ENCODE measurements at regions not wholly inside any gene's neighbourhood (a gene's known extent, or its start where the extent isn't known, plus 50 kb on each side); places are given as distances from the start of the nearest gene placed in this dataset.

GRCh38 chr11:40062616-40063015 is 1396.8 kb downstream of the LRRC4C start:
- DNase-seq (ENCODE audit: low spot score), result no peak
- no peak for FAIRE-seq

GRCh38 chr11:40061221-40061620 is 1398.2 kb downstream of the LRRC4C start:
- no peak for FAIRE-seq
- no peak for DNase-seq (ENCODE audit: low spot score)

- no peak for FAIRE-seq
- no peak for DNase-seq (ENCODE audit: low spot score)
Observed at GRCh38 chr11:40054631-40055030, 1404.8 kb downstream of the LRRC4C start.

- FAIRE-seq (no peak), DNase-seq (ENCODE audit: low spot score) (no peak)
Observed at GRCh38 chr11:40045312-40045711, 1414.1 kb downstream of the LRRC4C start.

GRCh38 chr11:40037005-40037404 is 1422.4 kb downstream of the LRRC4C start:
- FAIRE-seq (no peak), DNase-seq (ENCODE audit: low spot score) (no peak)

GRCh38 chr11:40032331-40032730 is 1427.1 kb downstream of the LRRC4C start:
- FAIRE-seq (no peak), DNase-seq (ENCODE audit: low spot score) (no peak)

GRCh38 chr11:40030867-40031266 is 1428.6 kb downstream of the LRRC4C start:
- DNase-seq (ENCODE audit: low spot score) (no peak), FAIRE-seq (no peak)

GRCh38 chr11:40029391-40029790 is 1430.1 kb downstream of the LRRC4C start:
- FAIRE-seq, result no peak
- no peak for DNase-seq (ENCODE audit: low spot score)

GRCh38 chr11:40027720-40028119 is 1431.7 kb downstream of the LRRC4C start:
- DNase-seq (ENCODE audit: low spot score) (no peak), FAIRE-seq (no peak)

GRCh38 chr11:40023724-40024123 is 1435.7 kb downstream of the LRRC4C start:
- DNase-seq (ENCODE audit: low spot score) (no peak), FAIRE-seq (no peak)

GRCh38 chr11:40010011-40010410 is 1449.4 kb downstream of the LRRC4C start:
- no peak for FAIRE-seq

GRCh38 chr11:39992551-39992950 is 1466.9 kb downstream of the LRRC4C start:
- DNase-seq (ENCODE audit: low spot score) (no peak), FAIRE-seq (no peak)

More at GRCh38 chr11:40010011-40010410, 1449.4 kb downstream of the LRRC4C start:
- no peak for DNase-seq (ENCODE audit: low spot score)

GRCh38 chr11:39990421-39990831 is 1469.0 kb downstream of the LRRC4C start:
- DNase-seq (ENCODE audit: low spot score) (no peak), FAIRE-seq (no peak)

- no peak for FAIRE-seq
- DNase-seq (ENCODE audit: low spot score), result no peak
Observed at GRCh38 chr11:39975091-39975490, 1484.4 kb downstream of the LRRC4C start.

GRCh38 chr11:39972461-39972860 is 1487.0 kb downstream of the LRRC4C start:
- FAIRE-seq, result no peak

GRCh38 chr11:39971938-39972337 is 1487.5 kb downstream of the LRRC4C start:
- DNase-seq (ENCODE audit: low spot score), result no peak
- no peak for FAIRE-seq

More at GRCh38 chr11:39972461-39972860, 1487.0 kb downstream of the LRRC4C start:
- no peak for DNase-seq (ENCODE audit: low spot score)

GRCh38 chr11:39968071-39968470 is 1491.4 kb downstream of the LRRC4C start:
- FAIRE-seq (no peak), DNase-seq (ENCODE audit: low spot score) (no peak)

GRCh38 chr11:39965701-39966100 is 1493.8 kb downstream of the LRRC4C start:
- FAIRE-seq (no peak), DNase-seq (ENCODE audit: low spot score) (no peak)

GRCh38 chr11:39960206-39960605 is 1499.2 kb downstream of the LRRC4C start:
- FAIRE-seq (no peak), DNase-seq (ENCODE audit: low spot score) (no peak)

- FAIRE-seq, result no peak
- no peak for DNase-seq (ENCODE audit: low spot score)
Observed at GRCh38 chr11:39932966-39933365, 1526.5 kb downstream of the LRRC4C start.

GRCh38 chr11:39917256-39917655 is 1542.2 kb downstream of the LRRC4C start:
- no peak for DNase-seq (ENCODE audit: low spot score)
- no peak for FAIRE-seq

GRCh38 chr11:39910087-39910486 is 1549.4 kb downstream of the LRRC4C start:
- no peak for FAIRE-seq
- no peak for DNase-seq (ENCODE audit: low spot score)

GRCh38 chr11:39860931-39861330 is 1598.5 kb downstream of the LRRC4C start:
- no peak for FAIRE-seq

GRCh38 chr11:39817241-39817640 is 1642.2 kb downstream of the LRRC4C start:
- FAIRE-seq (no peak), DNase-seq (ENCODE audit: low spot score) (no peak)

More at GRCh38 chr11:39860931-39861330, 1598.5 kb downstream of the LRRC4C start:
- DNase-seq (ENCODE audit: low spot score), result no peak

Data from urothelium cell line (cell line).